PFSK-1 (cell line): ENCODE measurements at regions not wholly inside any gene's neighbourhood (a gene's known extent, or its start where the extent isn't known, plus 50 kb on each side); places are given as distances from the start of the nearest gene placed in this dataset.

Experiments
- FOXP2 ChIP-seq: optimal IDR thresholded peaks from 2 replicates; pipeline ENCODE3; 2011; ENCODE audit warnings: borderline replicate concordance, control low read depth, inconsistent platforms; ENCODE audit not compliant: insufficient read depth; ENCODE audit errors: extremely low read length, extremely low read depth
- POLR2AphosphoS5 ChIP-seq: IDR thresholded peaks from 2 replicates; pipeline ENCODE4 v1.6.1; 2012; ENCODE audit warnings: low read depth, mild to moderate bottlenecking, control low read depth, low read length, moderate library complexity
- REST ChIP-seq, 2 experiments: IDR thresholded peaks; 2 replicates each; pipeline versions ENCODE4 v1.6.1 to v1.8.0; 2011 to 2012; ENCODE audit warnings: low read depth in 2 of 2, low read length in 2 of 2, control low read depth in 1 of 2, inconsistent platforms in 1 of 2, mild to moderate bottlenecking in 1 of 2, moderate library complexity in 1 of 2; ENCODE audit not compliant: insufficient read depth in 1 of 2
- SIN3A ChIP-seq: IDR thresholded peaks from 2 replicates; pipeline ENCODE4 v1.6.1; 2012; ENCODE audit warnings: mild to moderate bottlenecking, low read length, moderate library complexity, borderline replicate concordance; ENCODE audit not compliant: insufficient read depth
- TAF1 ChIP-seq: IDR thresholded peaks from 2 replicates; pipeline ENCODE4 v1.6.1; 2012; ENCODE audit warnings: low read length, control low read depth, borderline replicate concordance; ENCODE audit not compliant: insufficient read depth

DNA sequence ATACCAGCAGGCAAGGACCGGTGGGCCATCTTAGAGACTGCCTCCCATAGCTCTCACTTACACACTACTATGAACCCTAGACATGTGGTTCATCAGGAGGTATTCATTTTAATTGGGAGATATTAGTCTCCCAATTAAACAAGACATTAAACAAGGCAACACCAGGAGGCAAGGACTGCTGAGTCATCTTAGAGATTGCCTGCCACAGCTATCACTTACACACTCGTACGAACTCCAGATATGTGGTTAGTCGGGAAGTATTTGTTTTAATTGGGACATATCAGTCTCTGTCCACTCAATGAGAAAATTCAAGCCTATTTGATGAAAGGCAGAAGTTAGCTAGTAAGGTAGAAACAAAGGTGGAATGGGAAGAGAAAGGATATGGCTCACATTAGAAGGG is 343.9 kb downstream of the NFIB start:
- TF ChIP-seq TAF1 (no peak), FOXP2 (no peak), SIN3A (no peak), POLR2AphosphoS5 (no peak), REST (IDR thresholded peaks at IDR 0.05; ENCODE audit: insufficient read depth in 1 of 2, low read depth in 2 of 2, low read length in 2 of 2) (no peak)

DNA sequence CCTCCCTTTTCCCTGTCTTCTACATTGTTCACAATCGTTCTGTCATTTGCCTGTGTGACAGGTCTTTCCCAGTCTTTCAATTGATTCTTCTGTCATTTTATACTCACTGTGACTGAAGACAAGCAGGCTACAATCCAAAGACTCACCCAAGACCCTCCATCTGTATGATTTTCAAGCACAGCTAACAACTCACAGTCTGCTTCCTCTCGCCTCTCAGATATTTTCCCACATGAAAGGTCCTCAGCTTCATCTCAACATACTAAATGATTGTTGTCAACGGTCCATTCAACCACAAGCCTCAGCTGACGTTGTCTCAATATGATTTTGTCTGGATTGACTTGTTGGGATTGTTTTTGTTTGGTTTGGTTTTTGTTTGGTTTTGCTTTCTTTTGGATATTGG is 346.5 kb downstream of the NFIB start:
- TF ChIP-seq TAF1 (no peak), SIN3A (no peak), FOXP2 (no peak), REST (IDR thresholded peaks at IDR 0.05; ENCODE audit: insufficient read depth in 1 of 2, low read depth in 2 of 2, low read length in 2 of 2) (no peak), POLR2AphosphoS5 (no peak)

GRCh38 chr9:13967011-13967410 is 346.9 kb downstream of the NFIB start:
- no peak for TF ChIP-seq SIN3A
- no peak for TF ChIP-seq REST (IDR thresholded peaks at IDR 0.05; ENCODE audit: insufficient read depth in 1 of 2, low read depth in 2 of 2, low read length in 2 of 2)
- TF ChIP-seq POLR2AphosphoS5: no peak
- no peak for TF ChIP-seq TAF1
- TF ChIP-seq FOXP2: no peak

DNA sequence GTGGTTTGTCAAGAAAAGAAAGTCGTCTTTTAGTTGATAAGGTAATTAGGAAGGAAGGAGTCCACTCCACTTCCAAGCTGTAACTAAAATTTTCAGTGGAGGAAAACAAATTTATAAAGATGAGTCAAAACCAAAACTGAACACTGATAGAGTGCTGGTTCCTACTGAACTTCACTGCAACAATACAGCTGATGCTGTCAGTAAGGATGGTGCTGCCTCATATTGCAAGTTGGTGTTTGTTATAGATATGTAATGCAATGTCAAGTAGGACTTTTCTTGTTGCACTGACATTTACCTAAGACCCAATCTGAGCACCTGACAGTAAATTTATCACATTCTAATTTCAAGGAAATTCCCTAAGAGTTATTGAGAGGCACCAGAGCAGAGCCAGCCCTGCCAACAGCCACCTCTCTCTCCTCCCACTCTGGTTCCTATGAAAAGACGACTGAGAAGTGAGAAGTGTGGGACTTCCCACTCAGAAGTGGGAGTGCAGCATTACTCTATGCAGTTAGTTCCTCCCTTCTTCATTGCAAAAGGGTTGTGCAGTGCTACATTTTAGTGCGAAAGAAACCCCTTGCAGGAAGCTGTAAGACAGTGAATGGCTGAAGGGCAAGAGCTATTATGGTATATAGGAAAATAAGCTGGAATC is 350.8 kb downstream of the NFIB start:
- TF ChIP-seq SIN3A (no peak), TAF1 (no peak), REST (IDR thresholded peaks at IDR 0.05; ENCODE audit: insufficient read depth in 1 of 2, low read depth in 2 of 2, low read length in 2 of 2) (no peak), FOXP2 (no peak), POLR2AphosphoS5 (no peak)

DNA sequence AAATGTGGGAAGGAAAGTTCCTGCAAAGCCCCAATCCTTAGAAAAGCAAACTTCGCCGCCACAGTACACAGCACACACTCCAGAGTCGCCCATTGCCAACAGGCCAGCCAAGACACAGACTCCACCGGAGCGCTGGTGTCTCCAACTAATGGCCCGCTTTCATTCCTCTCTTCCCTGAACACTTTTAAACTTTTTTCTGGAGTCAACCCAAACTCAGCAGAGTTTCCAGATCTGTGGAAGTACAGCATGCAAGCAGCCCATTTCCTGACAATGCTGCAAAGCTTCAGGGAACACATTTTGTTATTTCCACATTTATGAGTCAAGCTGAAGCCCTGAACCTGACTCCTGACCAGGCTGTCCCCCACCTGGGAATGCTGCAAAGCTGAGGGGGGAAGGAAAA is 351.9 kb downstream of the NFIB start:
- no peak for TF ChIP-seq POLR2AphosphoS5
- TF ChIP-seq FOXP2: no peak
